ELF-1 (cell line): ENCODE measurements at regions not wholly inside any gene's neighbourhood (a gene's known extent, or its start where the extent isn't known, plus 50 kb on each side); places are given as distances from the start of the nearest gene placed in this dataset.
"Not testable (repeated sequence)": the region's sequence is repeated elsewhere in the genome, so short reads cannot be mapped to it uniquely, and the experiment has no call there.

ENCODE experiments used
- DNase-seq: peaks from one replicate; pipeline ENCODE4 v3.0.0-alpha.2; 2016; ENCODE audit warnings: low read depth, low spot score

DNA sequence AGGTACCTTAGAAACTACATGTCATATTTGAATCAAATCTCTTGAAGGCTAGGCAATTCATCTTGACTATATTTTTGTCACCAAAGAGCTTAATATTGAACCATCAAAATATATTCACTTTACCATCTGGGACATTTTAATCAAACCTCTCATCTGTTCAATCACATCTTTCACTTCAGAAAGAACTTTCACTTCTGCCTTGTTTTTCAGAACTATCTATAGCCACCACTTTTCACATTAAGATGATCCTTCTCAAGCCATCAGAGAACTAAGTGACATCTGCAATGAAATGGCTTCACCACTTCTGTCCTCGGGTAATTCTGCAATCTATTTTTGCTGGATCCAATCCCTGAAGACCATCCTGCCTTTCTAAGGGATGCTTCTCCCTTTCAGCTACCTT lies 57.8 kb downstream of the OR2B2 start:
- no peak for DNase-seq

DNA sequence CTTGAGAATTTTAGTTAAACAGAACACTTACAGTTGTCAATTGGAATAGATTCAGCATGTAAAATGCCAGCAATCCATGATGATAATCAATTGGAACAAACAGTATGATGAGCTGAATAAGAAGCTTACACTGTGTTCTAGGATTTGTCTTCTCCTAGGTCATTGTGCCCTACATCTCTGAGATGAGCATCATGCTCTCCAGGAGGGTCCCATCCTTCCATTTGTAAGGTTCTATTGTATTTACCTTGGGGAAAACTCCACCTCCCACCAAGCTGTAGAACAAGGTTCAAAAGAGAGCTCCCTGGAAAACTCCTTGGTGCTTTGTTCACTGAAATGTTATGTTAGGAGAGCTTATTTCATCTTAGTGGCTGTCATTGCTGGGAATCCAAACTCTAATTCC lies 60.8 kb downstream of the OR2B2 start:
- DNase-seq = no peak

DNA sequence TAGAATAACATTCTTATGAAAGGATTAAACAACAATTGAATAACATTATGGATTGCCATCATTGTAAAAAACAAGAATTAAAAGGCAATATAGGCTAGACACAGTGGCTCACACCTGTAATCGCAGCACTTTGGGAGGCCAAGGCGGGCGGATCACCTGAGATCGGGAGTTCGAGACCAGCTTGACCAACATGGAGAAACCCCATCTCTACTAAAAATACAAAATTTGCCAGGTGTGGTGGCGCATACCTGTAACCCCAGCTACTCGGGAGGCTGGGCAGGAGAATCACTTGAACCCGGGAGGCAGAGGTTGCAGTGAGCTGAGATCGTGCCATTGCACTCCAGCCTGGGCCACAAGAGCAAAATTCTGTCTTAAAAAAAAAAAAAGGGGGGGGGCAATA lies 63.2 kb downstream of the OR2B2 start:
- not testable (repeated sequence) for DNase-seq

DNA sequence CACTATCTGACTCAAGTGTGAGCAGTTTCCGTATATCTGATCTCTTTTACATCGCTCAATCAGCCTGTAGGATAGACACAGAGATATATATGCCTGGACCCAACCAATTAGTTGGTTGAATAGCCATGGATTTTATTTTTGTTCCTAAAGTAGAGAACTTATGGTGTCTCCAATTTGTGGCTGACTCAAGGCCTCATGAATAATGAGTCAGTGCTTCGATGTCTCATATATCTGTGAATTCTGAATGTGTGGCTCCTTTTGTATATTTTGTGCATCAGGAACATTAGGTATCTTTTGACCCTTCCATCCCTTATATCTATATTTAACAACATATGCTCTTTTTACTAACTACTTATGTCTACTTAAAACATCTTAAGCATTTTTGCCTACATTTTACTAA lies 64.5 kb downstream of the OR2B2 start:
- DNase-seq = no peak

DNA sequence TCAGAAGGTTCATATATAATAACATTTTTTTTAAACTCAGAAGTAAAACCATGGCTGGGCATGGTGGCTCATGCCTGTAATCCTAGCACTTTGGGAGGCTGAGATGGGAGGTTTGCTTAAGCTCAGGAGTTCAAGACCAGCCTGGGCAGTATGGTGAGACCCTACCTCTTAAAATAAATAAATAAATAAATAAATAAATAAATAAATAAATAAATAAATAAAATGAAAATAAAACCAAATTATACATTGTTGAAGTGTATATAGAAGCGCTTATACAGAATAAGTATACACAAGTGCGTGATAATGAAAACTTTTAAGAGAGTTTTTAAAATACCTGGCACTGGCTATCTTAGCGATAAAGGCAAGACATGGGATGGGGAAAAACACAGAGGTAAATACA lies 71.6 kb downstream of the OR2B2 start:
- DNase-seq = no peak

DNA sequence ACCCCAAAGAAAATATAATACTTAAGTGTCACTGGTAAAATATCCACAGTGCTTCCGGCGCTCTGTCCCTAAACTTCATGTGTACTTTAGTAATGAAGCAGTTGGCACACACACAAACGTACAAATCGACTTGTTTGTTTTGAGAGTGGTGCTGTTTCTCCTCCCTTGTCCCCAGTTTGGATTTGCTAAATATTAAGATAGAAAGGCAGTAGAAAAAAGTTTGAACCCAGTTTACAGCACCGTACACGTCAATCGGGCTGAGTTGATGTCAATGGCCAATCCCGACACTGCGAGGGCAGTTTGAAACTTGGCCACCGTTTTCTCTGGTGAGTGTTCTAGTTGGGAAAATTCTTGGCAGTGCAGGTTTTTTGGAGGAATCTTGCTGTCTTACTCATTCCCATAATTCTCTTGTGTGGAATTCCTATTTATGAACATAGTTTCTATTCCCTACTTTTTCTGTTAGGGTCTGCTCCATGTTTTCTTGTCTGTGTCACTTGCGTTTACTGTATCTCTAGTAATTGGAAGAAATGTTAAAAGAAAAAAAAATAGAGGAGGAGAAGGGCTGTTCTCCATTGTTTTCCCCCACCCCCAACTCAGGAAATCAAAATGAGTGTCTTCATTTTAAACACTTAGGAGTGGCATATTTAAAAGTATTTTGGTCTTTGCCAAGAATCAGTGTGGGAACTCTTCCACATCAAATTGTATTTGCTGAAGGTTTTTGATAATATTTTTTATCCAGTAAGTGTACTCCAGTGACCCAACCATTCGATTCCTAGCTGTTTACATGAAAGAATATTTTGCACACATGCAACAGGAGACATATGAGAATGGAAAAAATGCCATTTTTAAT lies 72.3 kb downstream of the OR2B2 start:
- peak; percentile 63 for DNase-seq

DNA sequence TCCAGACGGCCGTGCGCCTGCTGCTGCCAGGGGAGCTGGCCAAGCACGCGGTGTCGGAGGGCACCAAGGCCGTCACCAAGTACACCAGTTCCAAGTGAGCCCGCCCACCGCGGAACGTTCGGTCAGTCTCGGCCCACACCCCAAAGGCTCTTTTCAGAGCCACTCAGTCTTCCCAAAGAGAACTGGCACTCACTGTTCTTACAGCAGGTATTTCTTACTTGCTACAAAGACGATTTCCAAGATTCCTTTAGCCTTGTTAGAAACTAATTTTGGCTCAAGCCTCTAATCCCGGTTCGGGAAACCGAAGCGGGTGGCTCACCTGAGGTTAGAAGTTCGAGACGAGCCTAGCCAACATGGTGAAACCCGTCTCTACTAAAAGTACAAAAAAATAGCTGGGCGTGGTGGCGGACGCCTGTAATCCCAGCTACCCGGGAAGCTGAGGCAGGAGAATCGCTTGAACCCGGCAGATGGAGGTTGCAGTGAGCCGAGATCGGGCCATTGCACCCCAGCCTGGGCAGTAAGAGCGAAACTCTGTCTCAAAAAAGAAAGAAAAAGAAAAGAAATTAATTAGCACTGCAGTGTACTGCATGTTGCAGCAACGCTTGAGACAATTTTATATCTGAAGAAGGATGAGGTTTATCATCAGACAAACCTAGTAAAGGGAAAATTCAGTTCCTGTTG lies 73.1 kb downstream of the OR2B2 start:
- peak; percentile 77 for DNase-seq

DNA sequence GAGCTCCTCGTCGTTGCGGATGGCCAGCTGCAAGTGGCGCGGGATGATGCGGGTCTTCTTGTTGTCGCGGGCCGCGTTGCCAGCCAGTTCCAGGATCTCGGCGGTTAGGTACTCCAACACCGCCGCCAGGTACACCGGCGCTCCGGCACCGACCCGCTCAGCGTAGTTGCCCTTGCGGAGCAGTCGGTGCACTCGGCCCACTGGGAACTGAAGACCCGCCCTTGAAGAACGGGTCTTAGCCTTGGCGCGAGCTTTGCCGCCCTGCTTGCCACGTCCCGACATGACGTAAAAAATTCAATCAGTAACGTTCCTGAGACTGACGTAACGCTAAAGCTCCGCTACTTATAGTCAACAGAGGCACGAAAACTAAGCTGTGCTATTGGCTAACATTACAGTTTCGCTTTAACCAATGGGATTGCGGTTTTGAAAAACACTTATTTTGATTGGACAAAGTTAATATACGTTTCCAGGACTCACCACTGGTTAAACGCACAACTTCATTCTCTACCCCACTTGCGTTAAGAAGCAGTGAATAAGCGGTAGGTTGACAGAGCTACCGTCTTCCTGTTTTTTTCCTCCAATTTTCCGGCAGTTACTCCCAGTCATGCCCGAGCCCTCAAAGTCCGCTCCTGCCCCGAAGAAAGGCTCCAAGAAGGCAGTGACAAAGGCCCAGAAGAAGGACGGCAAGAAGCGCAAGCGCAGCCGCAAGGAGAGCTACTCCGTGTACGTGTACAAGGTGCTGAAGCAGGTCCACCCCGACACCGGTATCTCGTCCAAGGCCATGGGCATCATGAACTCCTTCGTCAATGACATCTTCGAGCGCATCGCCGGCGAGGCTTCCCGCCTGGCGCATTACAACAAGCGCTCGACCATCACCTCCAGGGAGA lies 73.9 kb downstream of the OR2B2 start:
- peak; percentile 97 for DNase-seq

DNA sequence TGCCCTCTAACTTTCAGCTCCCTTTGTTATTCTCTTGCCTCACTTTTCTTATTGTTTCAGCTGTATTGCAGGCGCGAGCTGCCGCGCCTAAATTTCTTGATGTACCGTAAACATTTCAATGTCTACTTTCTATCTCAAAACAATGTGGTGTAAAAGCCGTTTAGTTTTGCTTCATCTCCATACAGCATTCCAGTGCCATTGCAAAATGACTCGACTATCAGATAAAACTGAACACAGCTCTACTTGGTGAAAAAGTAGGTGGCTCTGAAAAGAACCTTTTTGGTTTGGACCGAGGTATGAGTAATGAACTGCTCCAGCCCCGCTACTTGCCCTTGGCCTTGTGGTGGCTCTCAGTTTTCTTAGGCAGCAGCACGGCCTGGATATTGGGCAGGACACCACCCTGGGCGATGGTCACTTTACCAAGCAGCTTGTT lies 74.6 kb downstream of the OR2B2 start:
- no peak for DNase-seq

DNA sequence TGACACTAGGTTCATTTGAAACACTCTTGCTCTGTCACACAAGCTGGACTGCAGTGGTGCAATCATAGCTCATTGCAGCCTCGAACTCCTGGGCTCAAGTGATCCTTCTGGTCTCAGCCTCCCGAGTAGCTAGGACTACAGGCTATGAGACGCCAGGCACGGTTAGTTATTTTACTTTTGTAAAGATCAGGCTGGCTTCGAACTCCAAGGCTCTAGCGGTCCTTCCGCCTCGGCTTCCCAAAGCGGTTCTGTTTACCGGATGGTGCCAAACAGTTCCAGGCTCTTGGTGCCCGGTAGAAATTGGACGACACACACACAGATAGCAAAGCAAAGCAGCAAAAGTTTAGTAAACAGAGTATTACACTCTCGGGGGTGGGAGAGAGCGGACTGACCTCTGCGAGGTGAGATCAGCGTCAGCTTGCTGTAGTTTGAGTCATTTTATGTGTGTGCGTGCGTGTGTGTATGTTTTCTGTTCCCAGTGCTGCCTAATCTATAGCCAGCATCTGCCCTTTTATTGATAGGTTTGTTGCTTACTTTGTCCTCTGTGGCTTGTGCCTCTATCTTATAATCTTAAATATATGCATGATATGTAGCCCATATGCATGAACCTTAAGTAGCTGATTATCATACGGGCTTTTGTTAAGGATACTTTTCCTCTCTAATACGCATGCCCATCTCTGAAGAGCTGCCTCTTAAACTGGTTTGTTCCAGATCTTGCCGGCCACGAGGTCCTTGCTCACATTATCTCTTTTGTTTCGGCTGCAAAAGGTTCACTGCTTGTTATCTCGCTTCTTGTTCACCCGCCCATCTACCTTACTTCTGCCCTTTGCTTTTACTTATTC lies 75.2 kb downstream of the OR2B2 start:
- peak; percentile 84 for DNase-seq

DNA sequence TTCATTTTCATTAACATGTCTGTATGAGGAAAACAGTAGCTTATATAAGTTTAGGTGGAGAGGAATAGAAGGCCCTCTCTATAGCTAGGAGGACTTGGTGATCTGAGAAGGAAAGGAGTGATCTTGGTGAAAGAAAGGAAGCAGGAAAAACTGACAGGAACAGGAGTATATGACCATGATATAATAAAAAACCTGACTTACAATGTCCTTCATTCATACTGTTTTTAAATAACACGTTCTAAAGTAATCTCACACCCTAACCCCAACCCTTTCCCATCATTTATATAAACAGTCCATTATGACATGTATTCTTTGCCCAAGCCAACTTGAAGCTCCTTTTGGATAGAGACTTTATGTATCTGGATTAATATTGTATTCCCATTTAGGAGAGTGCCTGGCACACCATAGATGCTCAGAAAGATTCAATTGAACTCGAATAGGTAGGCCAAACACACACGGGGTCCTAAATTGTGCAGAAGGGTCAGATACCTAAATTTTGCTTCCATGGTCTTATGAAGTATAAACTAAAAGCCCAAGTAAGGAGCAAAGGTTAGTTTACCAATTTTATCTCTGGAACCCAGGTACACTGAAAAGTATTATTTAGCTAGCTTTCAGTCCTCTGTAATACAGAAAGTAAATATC lies 75.9 kb downstream of the OR2B2 start:
- no peak for DNase-seq

DNA sequence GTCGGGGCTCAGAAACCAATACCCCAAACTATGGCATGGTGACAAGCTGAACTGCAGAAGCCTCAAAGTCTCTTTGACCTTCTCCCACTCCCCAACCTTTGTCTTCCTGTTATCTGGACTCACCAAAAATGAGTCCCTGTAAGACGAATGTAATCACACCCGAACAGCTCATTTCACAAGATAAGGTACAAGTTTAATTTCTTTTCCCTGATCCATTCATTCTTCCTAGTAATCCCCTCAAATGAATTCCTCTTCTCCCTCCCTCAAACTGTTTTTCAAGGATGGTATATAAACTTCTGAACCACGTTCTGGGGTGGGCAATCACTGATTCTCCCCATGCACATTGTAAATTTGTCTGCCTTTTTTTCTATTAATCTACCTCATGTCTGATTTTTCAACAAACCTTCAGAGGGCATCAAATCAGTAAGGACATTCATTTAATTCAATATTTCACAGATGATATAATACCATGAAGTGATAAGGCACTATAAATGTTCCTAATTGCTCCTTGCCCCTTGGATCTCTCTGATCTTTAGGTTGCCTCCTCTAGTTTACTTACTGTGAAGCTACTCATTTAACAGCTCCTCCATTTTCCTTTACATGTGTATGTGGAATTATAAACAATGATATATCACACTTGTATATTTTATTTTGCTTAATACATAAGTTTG lies 77.2 kb downstream of the OR2B2 start:
- no peak for DNase-seq

DNA sequence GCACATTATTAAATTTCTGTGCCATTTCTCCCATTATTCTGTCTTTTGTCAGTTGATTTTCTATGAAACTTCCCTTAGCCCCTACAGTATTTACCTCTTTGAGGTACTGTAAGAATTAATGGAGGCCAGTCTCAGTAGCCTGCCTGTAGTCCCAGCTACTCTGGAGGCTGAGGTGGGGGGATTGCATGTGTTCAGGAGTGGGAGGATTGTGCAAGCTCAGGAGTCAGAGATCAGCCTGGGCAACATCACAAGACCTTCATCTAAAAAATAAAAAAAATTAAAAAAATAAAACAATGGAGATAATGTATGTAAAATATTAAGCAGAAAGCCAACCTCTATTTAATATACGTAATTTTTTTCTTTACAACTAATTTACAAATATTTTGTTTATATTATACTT lies 77.8 kb downstream of the OR2B2 start:
- DNase-seq = no peak

DNA sequence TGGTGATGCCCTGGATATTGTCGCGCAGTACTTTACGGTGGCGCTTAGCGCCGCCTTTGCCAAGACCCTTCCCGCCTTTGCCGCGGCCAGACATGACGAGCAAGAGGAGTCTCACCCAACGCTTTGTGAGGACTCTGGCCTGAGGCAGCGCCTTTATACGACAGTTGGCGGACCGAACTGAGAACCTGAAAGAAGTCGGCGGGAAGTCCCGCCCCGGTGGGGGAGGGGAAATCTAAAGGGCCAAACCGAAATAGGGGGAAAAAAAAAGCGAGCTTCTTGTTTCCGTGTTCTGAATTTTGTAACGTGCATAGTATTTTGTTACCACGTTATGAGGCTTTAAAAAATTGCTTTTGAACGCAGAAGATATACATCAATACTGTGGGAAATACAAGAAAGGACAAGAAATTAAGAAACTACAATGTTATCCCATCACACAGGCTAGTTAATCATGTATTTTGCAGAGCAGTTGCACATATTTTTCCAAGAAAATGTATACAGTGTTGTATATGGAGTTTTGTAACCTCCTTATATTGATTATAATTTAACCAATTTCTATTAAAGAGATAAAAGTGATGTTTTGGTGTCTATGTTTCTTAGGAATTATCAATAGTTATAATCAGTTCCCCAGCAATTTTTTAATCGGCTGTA lies 80.6 kb downstream of the OR2B2 start:
- DNase-seq = peak; percentile 89

DNA sequence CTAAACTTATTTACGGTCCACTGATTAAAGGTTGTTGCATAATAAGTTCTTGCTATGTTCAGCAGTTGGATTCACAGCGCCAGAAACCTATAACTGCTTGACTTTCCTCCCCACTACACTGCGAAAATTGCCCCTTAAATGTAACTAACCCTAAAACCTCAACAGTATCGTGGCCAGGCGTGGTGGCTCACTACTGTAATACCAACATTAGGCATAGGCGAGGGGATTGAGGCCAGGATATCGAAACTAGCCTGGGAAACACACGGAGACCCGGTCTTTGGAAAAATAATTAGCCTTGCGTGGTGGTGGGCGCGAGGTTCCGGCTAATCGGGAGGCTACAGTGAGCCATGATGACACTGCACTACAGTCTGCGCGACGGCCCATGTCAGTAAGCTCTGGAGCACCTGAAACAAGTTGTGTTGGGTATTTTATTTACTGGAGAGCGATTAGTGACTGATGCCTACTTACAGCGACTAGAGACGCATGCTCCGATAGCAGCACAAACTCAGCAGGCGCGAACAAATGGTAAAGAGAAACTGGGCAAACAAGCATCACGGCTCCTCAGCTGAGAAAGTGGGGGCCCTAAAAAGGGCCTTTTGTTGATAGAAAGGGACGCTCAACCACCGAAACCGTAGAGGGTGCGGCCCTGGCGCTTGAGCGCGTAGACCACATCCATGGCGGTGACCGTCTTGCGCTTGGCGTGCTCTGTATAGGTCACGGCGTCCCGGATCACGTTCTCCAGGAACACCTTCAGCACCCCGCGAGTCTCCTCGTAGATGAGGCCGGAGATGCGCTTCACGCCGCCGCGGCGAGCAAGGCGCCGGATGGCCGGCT lies 81.4 kb downstream of the OR2B2 start:
- DNase-seq = peak; percentile 69

DNA sequence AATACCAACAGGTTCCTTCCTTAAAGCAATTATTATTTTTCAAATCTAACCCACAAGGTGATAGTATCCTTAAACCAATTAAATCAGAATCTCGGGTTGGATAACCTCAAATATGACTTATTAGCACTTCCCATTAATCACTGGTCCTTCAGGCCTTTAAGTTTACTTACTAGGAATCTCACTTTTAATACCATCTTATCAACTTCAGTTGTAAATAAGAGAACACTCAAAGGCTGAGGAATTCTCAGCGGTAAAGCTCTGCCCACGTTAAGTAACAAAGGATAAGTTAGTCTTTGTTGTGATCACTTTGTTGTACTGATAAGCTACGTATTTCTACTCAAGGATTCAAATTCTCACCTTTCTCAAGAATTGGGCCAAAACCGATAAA lies 82.0 kb downstream of the OR2B2 start:
- DNase-seq = no peak

DNA sequence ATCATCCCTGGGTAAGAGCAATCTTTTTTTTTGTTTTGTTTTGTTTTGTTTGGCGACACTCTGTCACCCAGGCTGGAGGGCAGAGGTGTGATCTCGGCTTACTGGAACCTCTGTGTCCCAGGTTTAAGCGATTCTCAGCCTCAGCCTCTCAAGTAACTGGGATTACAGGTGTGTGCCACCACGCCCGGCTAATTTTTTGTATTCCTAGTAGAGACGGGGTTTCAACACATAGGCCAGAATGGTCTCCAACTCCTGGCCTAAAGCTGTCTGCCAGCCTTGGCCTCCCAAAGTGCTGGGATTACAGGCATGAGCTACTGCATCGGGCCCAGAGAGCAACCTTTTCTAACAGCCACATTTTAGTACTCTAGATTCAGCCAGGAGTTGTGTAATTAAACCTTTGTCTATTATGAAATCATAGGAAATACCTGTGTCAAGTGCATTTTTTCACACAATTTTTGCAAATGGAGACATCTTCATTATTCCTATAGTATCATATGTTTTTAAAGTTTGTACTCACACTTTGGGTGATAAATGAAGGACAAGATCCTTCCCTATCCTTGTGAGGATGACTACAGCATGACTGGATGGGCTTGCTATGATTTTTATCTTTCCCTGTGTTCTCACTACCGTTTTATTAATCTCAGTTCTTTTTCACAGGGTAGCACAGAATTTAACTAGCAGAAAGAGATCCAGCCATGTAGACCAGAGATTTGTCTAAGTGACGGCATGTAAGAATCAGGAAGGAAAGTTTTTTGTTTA lies 82.6 kb downstream of the OR2B2 start:
- peak; percentile 55 for DNase-seq

DNA sequence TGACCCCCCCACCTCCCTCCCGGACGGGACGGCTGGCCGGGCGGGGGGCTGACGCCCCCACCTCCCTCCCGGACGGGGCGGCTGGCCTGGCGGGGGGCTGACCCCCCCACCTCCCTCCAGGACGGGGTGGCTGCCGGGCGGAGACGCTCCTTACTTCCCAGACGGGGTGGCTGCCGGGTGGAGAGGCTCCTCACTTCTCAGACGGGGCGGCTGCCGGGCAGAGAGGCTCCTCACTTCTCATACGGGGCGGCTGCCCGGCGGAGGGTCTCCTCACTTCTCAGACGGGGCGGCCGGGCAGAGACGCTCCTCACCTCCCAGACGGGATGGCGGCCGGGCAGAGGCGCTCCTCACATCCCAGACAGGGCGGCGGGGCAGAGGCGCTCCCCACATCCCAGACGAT lies 84.7 kb downstream of the OR2B2 start:
- DNase-seq = not testable (repeated sequence)
